Putamen (tissue), 1 donor: ENCODE measurements at regions not wholly inside any gene's neighbourhood (a gene's known extent, or its start where the extent isn't known, plus 50 kb on each side); places are given as distances from the start of the nearest gene placed in this dataset.
A peak's percentile ranks its signal among the peaks of the same experiment; 100 is the strongest.

Experiments
- DNase-seq: peaks from one replicate; pipeline ENCODE4 v3.0.0-alpha.2; 2016; ENCODE audit warnings: low spot score

DNA sequence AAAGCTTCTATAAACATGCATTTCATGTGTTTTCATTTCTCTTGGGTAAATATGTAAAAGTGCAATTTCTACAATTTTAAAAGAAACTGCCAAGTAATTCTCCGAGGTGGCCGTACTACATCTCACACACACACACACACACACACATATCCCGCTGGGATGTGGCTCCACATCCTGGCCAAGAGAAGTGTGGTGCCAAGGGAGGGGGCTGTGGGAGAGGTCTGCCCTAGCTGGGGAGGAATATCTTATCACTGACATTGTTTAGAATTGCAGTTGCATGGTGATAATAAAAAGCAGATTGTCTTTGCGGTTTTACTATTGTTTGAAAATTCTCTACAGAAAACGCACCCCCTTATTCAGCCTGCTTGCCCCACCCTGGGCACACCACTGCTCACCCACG is 558.4 kb downstream of the BNC2 start:
- no peak for DNase-seq

DNA sequence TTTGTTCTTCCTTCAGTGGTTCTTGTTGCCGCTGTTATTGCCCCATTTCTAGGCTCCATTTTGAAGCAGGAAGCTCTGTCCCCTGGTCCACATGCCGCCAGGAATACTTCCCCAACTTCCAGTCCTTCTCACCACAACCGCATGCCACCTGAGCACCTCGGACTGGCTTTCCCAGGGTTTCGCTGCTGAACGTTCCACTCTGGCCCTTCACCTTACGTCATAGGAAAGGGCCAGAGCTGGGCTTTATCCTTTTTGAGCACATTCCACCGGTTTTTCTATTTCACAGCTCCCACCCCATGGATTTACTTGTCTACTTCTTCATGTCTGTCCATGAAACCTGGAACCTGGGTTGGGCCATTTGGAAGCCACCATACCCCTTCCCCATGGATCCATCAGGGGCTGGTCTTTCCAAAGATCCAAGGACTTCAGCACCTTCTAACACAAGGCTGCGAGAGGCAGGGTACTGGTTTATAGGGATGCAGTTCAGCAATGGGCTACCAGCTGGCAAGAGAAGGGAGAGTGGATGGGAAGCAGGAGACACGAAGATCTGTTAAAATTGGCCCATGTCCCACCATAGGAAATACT is 557.4 kb downstream of the BNC2 start:
- no peak for DNase-seq

DNA sequence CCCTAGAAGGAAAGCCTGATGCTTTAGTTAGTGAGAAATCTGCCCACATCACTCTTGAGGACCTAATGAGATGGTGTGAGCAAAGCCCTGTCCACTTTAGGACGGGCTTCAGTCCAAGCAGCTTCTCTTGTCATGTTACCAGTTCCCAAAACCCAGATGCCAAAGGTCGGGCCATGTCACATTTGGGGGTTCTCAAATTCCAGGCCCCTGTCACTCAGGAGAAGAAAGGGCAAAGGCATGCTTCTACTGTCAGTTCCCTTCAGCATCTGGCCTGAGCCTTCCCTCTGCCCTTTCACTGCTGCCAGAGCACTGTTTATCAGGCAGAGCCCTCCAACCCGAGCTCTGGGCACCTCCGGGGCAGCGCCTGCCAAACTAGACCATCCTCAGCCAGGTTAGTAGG is 556.0 kb downstream of the BNC2 start:
- no peak for DNase-seq

DNA sequence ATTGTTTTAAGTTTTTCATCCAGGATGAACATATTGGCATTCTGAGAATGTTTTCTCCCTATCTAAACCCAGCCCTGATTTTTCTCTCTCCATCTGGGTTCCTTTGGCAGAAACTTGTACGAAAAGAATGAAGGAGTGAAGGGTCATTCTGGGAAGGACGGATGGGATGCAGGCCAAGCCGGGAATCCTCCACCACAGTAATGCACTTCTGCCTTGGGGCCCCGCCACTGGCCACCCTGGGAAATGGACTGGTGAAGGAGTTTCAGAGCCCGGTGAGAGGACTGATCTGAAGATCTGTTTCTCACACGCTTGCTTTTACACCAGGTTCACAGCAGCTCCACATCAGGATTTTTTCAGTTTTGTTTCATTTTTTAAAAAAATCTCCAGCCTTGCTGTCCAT is 554.8 kb downstream of the BNC2 start:
- no peak for DNase-seq

DNA sequence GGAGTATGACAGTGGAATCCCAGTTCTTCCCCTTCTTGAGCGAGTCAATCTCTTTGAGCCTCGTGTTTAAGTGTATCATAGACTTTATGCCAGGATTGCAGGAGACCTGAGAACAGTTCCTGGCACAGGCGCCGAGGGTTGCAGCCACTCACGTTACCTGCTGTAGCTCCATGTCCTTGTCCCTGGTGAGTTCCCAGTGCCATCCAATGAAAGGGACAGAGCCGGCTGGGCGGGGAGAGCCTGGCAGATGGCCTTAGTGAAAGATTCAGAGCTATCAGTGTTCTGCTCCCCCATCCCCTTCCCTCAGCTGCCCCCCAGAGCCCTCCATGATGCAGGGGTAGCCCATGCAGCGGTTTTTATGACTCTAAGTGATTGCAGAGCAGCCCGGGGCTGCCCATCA is 554.0 kb downstream of the BNC2 start:
- no peak for DNase-seq

DNA sequence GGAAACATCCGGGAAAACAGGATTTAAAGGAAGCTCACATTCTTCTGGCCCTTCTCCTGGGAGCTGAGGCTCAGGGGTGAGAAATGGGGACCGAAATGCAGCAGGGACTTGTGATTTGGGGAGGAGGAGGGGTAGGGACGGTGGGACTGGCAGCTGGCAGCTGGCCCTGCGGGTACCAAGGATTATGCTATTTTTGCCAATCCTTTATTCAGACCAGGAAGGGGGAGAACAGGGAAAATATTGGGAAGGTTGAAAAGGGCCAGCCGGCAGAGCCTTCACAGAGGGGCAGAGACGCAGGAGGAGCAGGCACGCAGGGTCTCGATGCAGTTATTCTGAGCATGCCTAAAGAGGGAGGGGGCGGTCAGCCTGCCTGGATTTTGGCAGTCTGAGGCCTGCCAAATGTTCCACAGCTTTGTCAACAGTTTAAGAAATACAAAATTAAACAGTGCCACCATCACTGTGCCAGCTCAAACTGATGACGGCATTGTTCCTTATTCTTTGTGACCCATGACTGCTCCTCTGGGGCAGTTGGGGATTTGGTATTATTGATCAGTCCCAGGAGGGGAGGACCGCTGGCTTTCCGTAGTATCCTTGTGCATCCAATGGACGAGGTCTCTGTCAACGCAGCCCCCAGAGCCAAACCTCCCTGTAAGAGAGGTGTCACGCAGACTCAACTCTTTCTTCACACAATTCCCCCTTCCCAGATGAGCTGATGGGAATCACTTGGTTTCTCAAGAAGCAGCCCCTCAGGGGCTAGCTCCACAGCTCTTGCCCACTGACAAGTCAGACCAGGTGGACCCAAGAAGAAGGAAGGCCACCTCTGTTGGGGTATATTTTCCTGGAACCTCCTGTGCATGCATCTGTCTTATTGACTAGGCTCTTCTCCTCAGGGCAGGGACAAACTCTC is 553.3 kb downstream of the BNC2 start:
- no peak for DNase-seq

DNA sequence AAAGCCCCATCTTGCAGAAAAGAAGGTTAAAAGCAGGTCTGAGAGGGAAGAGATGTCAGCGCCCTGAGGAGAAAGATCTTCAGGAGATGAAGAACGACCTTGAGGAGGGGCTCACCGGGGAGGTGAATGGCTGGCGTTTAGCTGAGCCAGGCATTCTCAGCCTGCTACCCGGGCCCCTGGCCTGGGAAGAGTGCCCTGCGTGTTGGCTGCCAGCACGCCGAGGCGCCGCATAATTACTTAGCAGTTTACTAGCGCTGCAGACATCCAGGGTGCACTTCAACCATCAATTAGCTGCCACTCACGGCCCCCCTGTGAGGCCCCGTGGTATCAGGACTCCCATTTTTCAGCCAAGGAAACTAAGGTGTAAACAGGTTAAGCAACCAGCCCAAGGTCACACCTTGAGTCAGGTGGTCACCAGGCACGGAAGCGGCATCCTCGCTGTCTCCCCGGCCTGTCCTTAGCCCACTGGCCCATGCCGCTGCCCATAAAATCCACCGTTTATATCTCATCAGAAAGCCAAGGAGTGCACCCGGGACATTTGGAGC is 551.9 kb downstream of the BNC2 start:
- DNase-seq, result peak; percentile 27

DNA sequence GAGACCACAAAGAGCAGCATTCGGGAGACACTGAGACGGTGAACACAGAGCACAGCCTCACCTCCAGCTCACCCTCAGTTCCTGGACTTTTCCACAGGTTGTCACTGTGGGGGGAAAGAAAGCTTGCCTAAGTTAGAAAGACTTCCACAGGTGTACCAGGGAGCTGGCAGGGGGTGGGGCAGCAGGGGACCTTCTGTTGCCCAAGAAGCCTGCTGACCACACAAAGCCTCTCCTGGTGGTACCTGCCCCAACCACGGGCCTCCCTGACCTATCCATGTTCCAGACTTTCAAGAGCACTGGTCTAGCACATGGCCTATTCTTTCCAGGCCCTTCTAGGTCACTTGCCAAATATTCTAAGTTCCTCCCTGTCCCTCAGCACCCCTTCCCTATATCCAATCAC is 550.8 kb downstream of the BNC2 start:
- DNase-seq, result no peak

DNA sequence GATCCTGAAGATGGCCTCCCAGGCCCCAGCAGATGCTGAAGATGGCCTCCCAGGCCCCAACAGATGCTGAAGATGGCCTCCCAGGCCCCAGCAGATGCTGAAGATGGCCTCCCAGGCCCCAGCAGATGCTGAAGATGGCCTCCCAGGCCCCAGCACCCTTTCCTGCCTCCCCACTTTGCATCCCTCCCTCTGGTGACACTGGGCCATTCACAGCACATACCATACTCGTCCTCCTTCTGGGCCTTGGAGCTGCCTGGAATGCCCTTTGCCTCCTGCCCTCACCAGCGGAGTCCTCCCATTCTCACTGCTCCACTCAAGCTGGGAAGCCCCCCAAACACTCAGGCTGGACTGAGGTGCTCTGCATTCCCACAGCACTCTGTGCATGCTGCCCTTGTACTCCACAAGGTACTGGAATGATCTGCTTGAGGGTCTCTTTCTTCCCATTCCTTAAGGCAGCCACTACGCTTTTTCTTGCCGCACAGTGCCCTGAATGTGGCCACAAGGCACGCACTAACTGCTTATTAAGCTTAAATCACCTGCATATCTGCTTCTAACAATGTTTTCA is 550.0 kb downstream of the BNC2 start:
- DNase-seq, result no peak

DNA sequence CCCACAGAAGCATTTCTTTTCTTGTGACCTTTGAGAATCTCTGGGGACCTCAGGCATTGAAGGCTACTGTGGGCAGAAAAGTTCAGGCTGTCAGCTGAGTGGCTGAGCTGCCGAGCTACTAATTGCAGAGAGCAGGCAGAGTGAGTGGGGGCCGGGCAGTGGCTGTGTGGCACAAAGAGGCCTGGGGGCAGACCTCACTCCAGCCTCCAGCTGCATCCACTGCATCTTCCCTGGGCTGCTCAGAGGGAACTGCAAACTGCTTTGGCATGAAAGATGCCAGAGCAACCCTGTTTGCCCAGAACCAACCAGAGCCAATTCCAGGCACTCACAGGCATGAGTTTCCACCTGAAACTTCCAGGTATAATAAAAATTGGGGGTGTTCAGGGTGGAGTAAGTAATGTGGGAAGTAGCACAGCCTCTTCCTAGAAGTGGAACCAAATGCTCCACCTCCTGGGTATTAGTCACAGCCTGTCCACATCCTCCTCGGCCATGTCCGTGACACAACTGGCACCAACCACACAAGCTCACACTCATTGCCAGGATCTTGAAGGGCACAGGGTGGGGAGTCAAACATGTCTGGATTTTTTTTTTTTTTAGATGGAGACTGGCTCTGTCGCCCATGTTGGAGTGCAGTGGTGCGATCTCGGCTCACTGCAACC is 548.9 kb downstream of the BNC2 start:
- no peak for DNase-seq

DNA sequence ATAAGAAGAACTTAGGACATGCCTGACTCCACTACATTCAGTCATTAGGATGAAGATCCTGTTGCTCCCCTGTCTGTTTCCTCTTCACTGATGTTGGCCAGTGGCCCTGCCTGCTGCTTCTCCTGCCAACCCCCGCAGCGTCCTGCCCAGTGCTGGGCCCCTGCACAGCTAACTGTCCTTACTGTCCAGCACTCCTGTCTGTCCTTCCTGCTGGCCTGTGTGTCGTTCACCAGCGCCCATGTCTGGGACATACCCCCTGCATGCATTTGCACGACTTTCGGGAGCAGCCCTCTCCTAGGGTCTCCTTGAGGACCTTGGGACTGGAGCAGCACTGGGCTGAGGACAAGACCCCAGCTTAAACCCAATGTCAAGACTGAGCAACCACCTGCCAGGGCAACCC is 547.6 kb downstream of the BNC2 start:
- DNase-seq, result no peak

DNA sequence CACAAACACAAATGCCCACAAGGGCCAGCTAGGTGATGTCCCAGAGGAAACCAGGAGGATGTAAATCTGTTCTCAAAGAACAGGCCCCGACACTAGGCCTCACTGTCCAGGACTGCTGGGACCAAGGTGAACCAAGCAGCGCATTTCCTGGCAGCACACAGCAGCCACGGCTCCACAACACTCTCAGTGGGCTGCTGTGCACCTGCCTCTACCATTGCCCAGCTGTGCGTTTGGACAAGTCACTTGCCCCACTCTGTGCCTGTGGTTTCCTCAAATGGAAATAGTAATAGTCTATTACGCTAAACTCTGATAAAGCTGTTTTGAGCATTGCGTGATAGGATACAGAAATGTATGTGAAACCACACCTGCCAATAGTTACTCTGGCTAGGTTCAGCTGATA is 544.5 kb downstream of the BNC2 start:
- DNase-seq, result no peak

DNA sequence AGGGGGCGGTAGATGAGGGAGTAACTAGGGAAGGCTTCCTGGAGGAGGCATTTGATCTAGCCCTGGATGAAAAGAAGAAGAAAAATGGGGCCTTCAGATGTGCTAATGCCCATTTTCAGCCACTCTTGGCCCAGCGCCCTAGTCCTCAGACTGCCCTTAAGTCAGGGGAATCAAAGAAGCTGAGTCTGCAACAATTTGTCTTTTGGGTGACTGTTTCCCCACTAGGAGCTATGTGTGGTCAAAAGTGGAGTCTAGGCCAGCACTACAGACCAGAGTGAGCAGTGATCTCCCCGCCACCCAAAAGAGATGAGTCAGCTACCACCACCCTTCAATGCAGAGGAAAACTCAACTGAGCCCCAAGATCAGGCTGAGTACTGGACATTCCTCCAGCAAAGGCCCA is 542.1 kb downstream of the BNC2 start:
- DNase-seq, result no peak

DNA sequence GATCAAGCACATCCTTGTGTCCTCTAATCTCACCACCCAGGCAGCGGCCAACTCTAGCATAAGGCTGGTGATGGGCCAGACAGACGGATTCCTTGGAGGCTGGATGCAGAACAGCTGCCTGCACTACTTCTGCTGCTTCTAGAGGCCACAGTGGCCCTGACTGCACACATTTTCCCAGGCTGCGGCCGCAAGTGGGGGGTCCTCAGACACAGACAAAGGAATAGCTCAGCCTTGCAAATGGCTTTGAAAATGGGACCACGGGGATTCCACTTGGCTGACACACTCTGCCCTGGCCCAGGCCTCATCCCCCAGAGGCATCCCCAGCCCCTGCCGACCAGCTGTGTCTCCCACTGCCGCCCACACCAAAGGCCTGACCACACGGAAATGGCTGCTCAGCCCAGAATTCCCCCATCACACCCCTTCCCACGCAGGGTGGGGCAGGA is 540.8 kb downstream of the BNC2 start:
- no peak for DNase-seq

DNA sequence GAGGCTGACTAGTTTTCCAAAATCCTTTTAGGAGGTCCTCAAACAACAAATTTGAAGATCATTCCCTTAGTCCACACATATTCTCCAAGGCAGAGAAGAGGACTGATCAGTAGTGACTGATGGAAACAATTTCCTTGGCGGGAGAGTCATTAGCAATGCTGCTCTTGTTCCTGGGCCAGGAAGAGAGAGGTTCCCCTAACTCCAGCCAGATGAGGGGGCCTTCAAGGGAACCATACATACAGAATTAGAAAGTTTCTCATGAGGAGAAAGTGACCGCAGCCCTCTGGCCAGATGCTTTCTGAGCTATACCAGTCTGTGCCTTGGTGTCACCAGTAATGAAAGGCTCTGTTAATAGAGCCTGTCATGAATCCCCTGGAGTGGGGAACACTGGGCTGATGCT is 539.4 kb downstream of the BNC2 start:
- DNase-seq, result no peak

DNA sequence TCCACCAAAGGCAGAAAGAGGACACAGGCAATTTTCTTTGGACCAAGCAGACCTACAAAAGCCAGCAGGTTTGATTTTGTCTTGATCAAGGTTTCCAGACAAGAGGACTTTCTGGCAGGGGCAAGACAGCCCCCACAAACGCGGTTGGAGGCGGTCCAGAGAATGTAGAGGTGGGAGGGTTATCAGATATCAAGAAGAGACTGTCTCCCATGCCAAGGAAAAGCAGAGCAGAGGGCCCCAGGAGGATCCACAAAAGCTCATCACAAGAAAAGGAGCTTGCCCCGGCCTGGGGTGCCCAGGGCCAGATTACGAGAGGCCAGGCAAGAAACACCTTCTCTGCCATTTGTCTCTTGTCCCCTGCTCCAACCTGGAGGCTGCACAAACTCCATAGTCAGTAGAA is 538.9 kb downstream of the BNC2 start:
- DNase-seq, result no peak

DNA sequence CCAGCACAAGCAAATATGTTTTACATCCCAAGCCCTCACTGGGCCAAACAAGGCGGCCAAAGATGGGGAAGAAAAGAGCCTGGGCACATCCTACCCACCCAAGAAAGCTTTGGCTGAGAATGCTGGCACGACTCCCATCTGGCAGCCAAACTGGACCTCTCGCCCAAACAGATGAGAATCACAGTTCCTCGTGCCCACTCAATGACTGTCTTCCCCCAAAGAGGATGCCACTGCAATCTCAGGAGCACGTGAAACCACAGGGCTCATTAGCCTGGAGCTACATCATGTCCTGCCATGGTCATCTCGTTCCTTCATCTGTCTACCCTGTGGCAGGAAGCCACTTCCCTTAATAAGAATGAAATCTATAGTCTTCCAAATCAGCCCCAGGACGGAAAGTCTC is 536.8 kb downstream of the BNC2 start:
- DNase-seq, result no peak

DNA sequence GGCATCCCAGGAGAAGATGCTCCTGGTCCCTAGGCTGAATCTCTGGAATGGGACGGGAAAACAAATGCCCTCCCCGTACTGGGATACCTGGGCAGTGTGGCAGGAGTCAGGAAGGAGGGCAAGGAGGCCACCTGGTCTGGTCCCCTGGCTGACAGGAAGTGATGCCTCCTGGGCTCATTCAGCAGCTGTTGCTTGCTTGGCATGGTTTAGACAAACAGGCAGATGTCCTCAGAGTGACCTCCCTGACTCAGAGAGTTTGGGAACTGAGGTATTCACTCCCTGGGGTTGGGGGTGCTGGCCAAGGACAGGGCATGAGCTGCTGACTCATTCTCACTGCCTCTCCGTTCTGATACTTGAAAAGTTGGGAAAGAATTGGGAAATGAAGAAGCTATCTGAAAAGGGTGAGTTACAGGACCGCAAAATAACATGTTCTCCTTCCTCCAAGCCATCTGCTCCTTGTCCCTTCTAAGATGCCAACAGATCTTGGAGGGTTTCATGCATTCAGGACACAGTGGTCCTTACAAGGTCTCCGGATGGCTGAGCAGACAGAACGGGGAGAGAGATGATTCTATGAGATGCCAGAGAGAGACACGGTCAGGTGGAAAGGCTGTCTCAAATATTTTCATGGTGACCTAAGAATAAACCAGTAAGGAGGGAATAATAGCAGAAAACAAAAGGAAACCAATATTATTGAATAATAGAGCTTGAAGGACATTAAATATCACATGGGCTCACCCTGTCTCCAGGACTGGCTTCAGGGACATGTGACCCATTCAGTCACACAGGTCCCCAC is 534.5 kb downstream of the BNC2 start:
- DNase-seq, result no peak

DNA sequence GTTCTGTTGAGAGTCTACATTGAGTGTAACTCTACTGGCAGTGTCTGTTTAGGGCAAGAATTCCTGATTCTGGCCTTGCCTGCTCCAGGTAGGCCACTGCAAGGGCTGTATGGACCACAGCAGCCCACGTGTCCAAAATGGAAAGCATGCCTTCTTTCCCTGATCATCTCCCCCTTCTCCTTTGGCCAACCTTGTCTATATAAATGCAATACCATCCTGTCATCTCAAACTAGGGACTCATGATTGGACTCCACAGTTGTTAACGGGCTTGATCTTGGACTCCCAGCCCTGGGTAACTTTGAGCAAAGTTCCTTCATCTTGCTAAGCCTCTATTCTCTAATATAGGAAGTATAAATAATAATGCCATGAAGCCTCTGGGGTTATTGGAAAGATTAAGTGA is 533.6 kb downstream of the BNC2 start:
- DNase-seq, result no peak

DNA sequence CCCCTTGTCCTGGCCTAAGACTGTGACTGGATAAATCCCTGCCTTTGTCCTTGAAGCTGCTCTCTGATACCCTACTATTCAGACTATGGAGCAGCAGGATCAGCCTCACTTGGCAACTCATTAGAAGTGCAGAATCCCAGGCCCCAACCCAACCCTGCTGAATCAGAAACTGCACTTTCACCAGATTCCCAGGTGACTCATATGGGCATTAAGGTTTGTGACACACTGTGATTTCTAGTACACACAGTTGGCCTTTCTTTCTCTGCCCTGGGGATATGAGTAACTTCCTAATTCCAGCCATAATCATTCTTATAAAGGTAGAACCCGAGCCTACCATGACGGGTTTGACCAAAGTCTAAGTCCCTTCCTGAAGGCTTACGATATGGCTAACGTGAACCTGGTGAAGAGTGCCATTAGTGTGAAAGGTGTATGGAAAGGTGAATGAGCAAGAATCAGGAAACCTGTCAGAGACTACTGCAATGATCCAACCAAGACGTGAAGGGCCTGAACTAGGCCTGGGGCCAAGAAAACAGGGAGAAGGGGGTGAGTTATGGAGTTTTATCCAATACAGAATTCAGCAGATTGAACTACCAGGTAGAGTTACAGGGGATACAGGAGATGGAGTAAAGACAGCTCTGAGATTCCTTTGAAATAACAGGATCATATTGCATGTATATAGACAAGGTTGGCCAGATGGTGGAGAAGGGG is 533.0 kb downstream of the BNC2 start:
- no peak for DNase-seq

DNA sequence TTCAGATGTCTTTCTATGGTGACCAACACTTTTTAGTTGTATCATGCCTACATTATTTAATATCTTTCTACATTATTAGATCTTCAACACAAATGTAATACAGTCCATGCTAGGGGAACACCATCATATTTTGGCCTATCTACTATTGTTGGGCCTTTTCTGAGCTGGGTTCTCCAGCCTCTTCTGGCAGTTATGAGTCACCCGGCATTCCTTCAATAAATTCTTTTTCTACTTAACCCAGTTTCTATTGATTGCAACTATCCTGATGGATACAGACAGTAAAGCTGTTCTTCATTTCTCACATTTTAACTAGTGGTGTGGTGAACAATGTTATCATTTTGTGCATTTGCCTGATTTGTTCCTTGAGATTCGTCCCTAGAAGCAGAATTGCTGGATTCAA is 529.3 kb downstream of the BNC2 start:
- no peak for DNase-seq
